Neural crest cell (in vitro differentiated cells): ENCODE measurements at regions not wholly inside any gene's neighbourhood (a gene's known extent, or its start where the extent isn't known, plus 50 kb on each side); places are given as distances from the start of the nearest gene placed in this dataset.

Source experiments
- DNase-seq: peaks from one replicate; pipeline ENCODE4 v3.0.0; 2021; ENCODE audit warnings: low read depth, mixed read lengths, low spot score
- H3K27ac Mint-ChIP-seq: one replicate; pipeline ENCODE4 v1.8.0; 2021; ENCODE audit warnings: mild to moderate bottlenecking, mixed read lengths; ENCODE audit not compliant: unreplicated experiment
- H3K27me3 Mint-ChIP-seq: 2 replicates; pipeline ENCODE4 v1.8.0; 2021; ENCODE audit warnings: low read depth, mild to moderate bottlenecking, mixed read lengths
- H3K36me3 Mint-ChIP-seq: 2 replicates; pipeline ENCODE4 v1.8.0; 2021; ENCODE audit warnings: low read depth, mild to moderate bottlenecking, mixed read lengths
- H3K4me1 Mint-ChIP-seq: 2 replicates; pipeline ENCODE4 v1.8.0; 2021; ENCODE audit warnings: mixed read lengths
- H3K4me3 Mint-ChIP-seq: one replicate; pipeline ENCODE4 v1.8.0; 2021; ENCODE audit warnings: mild to moderate bottlenecking, mixed read lengths
- H3K9me3 Mint-ChIP-seq: 2 replicates; pipeline ENCODE4 v1.8.0; 2021; ENCODE audit warnings: mixed read lengths
- TF ChIP-seq, protein P1 (sequence below): fragments of 200-600 bp; sonication (generic); conservative IDR thresholded peaks from 2 replicates; pipeline ENCODE4 v1.5.0; 2021; ENCODE audit warnings: antibody characterized with exemption, mild to moderate bottlenecking

DNA sequence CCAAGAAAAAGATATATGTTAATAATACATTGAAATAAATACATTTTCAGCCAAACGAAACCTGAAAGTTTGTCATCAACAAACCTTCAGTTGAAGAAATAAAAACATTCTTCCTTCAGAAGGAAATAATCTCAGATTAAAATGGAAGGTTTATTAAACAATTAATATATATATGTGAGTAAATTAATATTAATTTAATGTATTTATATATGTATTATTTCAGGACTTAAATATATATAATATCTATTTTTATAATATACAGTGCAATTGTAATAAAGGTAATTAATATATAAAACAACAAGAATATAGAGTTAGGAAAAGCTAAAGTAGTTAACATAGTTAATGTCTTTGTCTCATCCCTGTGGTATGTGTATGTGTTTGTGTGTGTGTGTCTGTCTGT lies 102.2 kb upstream of the CDC14C start:
- Mint-ChIP-seq H3K4me1 (no peaks in the 10 kb centered on the region), H3K4me3 (no peak overlapping the region), H3K36me3 (no peaks in the 10 kb centered on the region), H3K9me3 (no peaks in the 10 kb centered on the region), H3K27me3 (no peaks in the 10 kb centered on the region), H3K27ac (no peak overlapping the region)
- TF ChIP-seq, protein P1, sequence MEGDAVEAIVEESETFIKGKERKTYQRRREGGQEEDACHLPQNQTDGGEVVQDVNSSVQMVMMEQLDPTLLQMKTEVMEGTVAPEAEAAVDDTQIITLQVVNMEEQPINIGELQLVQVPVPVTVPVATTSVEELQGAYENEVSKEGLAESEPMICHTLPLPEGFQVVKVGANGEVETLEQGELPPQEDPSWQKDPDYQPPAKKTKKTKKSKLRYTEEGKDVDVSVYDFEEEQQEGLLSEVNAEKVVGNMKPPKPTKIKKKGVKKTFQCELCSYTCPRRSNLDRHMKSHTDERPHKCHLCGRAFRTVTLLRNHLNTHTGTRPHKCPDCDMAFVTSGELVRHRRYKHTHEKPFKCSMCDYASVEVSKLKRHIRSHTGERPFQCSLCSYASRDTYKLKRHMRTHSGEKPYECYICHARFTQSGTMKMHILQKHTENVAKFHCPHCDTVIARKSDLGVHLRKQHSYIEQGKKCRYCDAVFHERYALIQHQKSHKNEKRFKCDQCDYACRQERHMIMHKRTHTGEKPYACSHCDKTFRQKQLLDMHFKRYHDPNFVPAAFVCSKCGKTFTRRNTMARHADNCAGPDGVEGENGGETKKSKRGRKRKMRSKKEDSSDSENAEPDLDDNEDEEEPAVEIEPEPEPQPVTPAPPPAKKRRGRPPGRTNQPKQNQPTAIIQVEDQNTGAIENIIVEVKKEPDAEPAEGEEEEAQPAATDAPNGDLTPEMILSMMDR = no peak
- no peak for DNase-seq

DNA sequence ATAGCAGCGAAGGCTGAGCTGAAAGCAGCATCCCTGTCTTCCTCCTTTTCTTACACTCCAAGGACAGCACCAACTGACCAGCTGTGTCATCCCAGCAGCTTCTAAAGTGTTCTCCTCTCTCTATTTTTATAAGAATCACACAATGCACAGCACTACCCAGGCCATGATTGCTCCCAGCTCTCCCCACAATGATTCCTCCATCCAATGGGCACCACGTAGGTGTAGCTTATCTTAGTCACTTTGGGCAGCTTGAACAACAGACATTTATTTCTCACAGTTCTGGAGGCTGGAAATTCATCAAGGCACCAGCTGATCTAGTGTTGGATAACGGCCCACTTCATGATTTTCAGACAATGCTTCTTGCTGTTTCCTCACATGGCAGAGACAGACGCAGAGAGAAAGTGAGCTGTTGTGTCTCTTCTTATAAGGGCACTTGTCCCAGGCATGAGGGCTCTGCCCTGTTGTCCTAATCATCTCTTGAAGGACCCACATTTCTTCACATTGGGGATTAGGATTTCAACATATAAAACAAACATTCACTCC lies 92.0 kb upstream of the CDC14C start:
- H3K27me3 Mint-ChIP-seq = no peaks in the 10 kb centered on the region
- no peak overlapping the region for H3K27ac Mint-ChIP-seq
- H3K4me3 Mint-ChIP-seq = no peak overlapping the region
- no peak for DNase-seq
- H3K4me1 Mint-ChIP-seq = no peaks in the 10 kb centered on the region
- no peaks in the 10 kb centered on the region for H3K36me3 Mint-ChIP-seq
- TF ChIP-seq, protein P1 = no peak
- H3K9me3 Mint-ChIP-seq = peaks cover 8% of the 10 kb centered on the region

DNA sequence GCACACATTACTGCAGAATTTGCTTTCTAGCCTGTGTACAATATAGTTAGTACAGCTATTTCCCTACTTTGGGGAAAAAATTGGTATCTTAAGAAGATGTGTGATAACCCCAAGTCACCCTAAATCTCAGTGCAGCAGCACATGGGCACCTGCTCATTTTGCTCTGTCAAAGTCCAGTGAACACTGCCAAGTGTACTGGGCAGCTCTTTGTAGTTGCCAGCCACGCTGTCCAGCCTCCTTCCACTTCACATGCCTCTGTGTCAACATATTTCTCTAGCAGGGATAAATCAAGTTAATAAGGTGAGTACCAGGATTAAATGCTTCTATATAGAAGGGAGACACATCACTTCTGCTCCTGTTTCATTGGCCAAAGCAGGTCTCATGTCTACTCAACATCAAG lies 87.1 kb upstream of the CDC14C start:
- H3K27me3 Mint-ChIP-seq = no peaks in the 10 kb centered on the region
- no peaks in the 10 kb centered on the region for H3K9me3 Mint-ChIP-seq
- H3K27ac Mint-ChIP-seq = peak overlapping the region; percentile 54
- H3K36me3 Mint-ChIP-seq = no peaks in the 10 kb centered on the region
- peaks cover 5% of the 10 kb centered on the region for H3K4me1 Mint-ChIP-seq
- DNase-seq = no peak
- no peak overlapping the region for H3K4me3 Mint-ChIP-seq
- TF ChIP-seq, protein P1 = no peak

DNA sequence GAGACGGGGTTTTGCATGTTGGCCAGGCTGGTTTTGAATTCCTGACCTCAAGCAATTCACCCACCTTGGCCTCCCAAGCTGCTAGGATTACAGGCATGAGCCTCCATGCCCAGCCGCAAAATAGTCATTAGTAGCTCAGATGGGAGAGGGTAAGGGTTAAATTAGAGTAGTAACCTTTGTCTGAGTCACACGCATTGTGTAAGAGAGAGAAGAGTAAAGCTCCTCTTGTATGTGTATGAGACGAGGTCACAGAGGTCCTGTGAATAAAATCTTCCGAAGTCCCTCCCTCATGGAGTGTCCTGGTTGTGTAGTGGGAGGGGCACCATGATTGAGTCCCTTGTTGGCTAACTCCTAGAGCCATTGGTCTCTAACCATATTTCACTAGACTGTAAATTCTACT lies 85.2 kb upstream of the CDC14C start:
- Mint-ChIP-seq H3K27me3 (no peaks in the 10 kb centered on the region), H3K4me1 (peaks cover 5% of the 10 kb centered on the region)

DNA sequence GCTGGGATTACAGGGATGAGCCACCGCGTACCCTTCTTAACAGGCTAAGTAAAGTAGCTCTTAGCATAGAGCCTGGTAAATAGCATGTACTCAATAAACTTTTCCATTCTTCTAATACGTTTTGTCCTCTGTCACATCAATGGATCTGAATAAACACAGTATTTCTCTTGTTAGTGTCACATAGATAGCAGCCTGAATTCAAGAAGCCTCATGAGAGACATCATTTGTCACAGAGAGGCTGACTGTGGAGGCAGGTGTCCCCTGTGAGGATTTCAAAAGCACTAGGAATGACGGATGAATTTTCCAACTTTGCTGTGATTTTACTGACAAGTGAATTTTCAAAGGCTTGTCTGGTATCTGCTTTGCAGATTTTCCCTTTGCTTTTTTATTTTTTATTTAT lies 82.6 kb upstream of the CDC14C start:
- TF ChIP-seq, protein P1 = no peak
- no peak overlapping the region for H3K27ac Mint-ChIP-seq
- no peaks in the 10 kb centered on the region for H3K27me3 Mint-ChIP-seq
- H3K4me3 Mint-ChIP-seq = no peak overlapping the region
- no peak for DNase-seq
- H3K9me3 Mint-ChIP-seq = peaks cover 2% of the 10 kb centered on the region
- H3K4me1 Mint-ChIP-seq = peaks cover 5% of the 10 kb centered on the region
- peaks cover 2% of the 10 kb centered on the region for H3K36me3 Mint-ChIP-seq

More for the DNA sequence above, 85.2 kb upstream of the CDC14C start:
- Mint-ChIP-seq H3K9me3 (no peaks in the 10 kb centered on the region), H3K27ac (no peak overlapping the region), H3K4me3 (no peak overlapping the region), H3K36me3 (no peaks in the 10 kb centered on the region)
- TF ChIP-seq, protein P1 = no peak
- DNase-seq = no peak
